Vagina (tissue), 2 donors: ENCODE measurements at regions not wholly inside any gene's neighbourhood (a gene's known extent, or its start where the extent isn't known, plus 50 kb on each side); places are given as distances from the start of the nearest gene placed in this dataset.

Experiments
- DNase-seq, 2 donors: peaks; one replicate each; pipeline ENCODE4 v3.0.0-alpha.2; 2017; ENCODE audit errors: extremely low spot score in 2 of 2
- H3K27ac ChIP-seq: fragments of 200-600 bp; sonication (generic); one replicate; pipeline ENCODE4 v1.5.1; 2019
- H3K27me3 ChIP-seq: fragments of 200-600 bp; sonication (generic); one replicate; pipeline ENCODE4 v1.5.1; 2019
- H3K36me3 ChIP-seq, 2 donors: fragments of 200-600 bp; sonication (generic); one replicate each; pipeline ENCODE4 v1.5.1; 2017 to 2019
- H3K4me1 ChIP-seq: fragments of 200-600 bp; sonication (generic); one replicate; pipeline ENCODE4 v1.5.1; 2019
- H3K4me3 ChIP-seq, 2 donors: fragments of 200-600 bp; sonication (generic); 1 replicate in 1 of 2; 2 replicates in 1 of 2; pipeline ENCODE4 v1.5.1; 2016 to 2019
- H3K9me3 ChIP-seq: fragments of 200-600 bp; sonication (generic); one replicate; pipeline ENCODE4 v1.5.1; 2019
- CTCF ChIP-seq, 3 experiments: fragments of 450-650 bp in 2 of 3; fragments of 200-600 bp in 1 of 3; sonication (generic) in 1 of 3; IDR thresholded peaks; one replicate each; pipeline ENCODE4 v1.5.1; 2017 to 2019; ENCODE audit warnings: antibody characterized with exemption in 3 of 3, mild to moderate bottlenecking in 2 of 3, moderate library complexity in 2 of 3
- POLR2A ChIP-seq, 2 donors: fragments of 450-650 bp; IDR thresholded peaks; one replicate each; pipeline ENCODE4 v1.6.1; 2017; ENCODE audit warnings: antibody characterized with exemption in 2 of 2, mild to moderate bottlenecking in 2 of 2, moderate library complexity in 2 of 2
- POLR2AphosphoS5 ChIP-seq, 2 donors: sonication (generic); formaldehyde crosslinking; IDR thresholded peaks; one replicate each; pipeline ENCODE4 v1.9.0; 2017; ENCODE audit warnings: antibody characterized with exemption in 2 of 2, mild to moderate bottlenecking in 2 of 2, low read depth in 1 of 2; ENCODE audit not compliant: insufficient read depth in 1 of 2
- intact Hi-C: fragments of 100-400 bp; cut with DNase I; formaldehyde crosslinking; loops from one replicate; pipeline ENCODE4 v1.15.1; 2023

- intact Hi-C loops = no loop called here
- H3K27me3 ChIP-seq = no peaks in the 10 kb centered on the region
- no peaks in the 10 kb centered on the region for H3K4me1 ChIP-seq
- no peak overlapping the region for H3K4me3 ChIP-seq
- H3K27ac ChIP-seq = no peak overlapping the region
- TF ChIP-seq POLR2A (IDR thresholded peaks at IDR 0.05) (no peak), POLR2AphosphoS5 (IDR thresholded peaks at IDR 0.05; ENCODE audit: insufficient read depth in 1 of 2, low read depth in 1 of 2) (no peak), CTCF (IDR thresholded peaks at IDR 0.05) (no peak)
- H3K36me3 ChIP-seq = no peaks in the 10 kb centered on the region
- H3K9me3 ChIP-seq = no peaks in the 10 kb centered on the region
- no peak for DNase-seq
These were observed 490.2 kb downstream of the BRINP3 start for GRCh38 chr1:189987509-189987908.

- no peak for DNase-seq
- Histone ChIP-seq H3K36me3 (no peaks in the 10 kb centered on the region), H3K27ac (no peak overlapping the region), H3K9me3 (no peaks in the 10 kb centered on the region), H3K27me3 (no peaks in the 10 kb centered on the region), H3K4me1 (no peaks in the 10 kb centered on the region), H3K4me3 (no peak overlapping the region)
- TF ChIP-seq CTCF (IDR thresholded peaks at IDR 0.05) (no peak), POLR2A (IDR thresholded peaks at IDR 0.05) (no peak)
- intact Hi-C loops = no loop called here
These were observed 484.8 kb downstream of the BRINP3 start for GRCh38 chr1:189992856-189993255.

GRCh38 chr1:190000365-190000872, 477.2 kb downstream of the BRINP3 start:
- Histone ChIP-seq H3K36me3 (no peaks in the 10 kb centered on the region), H3K4me3 (no peak overlapping the region), H3K27ac (no peak overlapping the region), H3K27me3 (no peaks in the 10 kb centered on the region), H3K4me1 (no peaks in the 10 kb centered on the region), H3K9me3 (no peaks in the 10 kb centered on the region)
- DNase-seq = no peak
- intact Hi-C loops = no loop called here
- no peak for TF ChIP-seq POLR2AphosphoS5 (IDR thresholded peaks at IDR 0.05; ENCODE audit: insufficient read depth in 1 of 2, low read depth in 1 of 2)
- no peak for TF ChIP-seq CTCF (IDR thresholded peaks at IDR 0.05)
- no peak for TF ChIP-seq POLR2A (IDR thresholded peaks at IDR 0.05)

GRCh38 chr1:190001187-190001586, 476.5 kb downstream of the BRINP3 start:
- Histone ChIP-seq H3K4me1 (no peaks in the 10 kb centered on the region), H3K27me3 (no peaks in the 10 kb centered on the region), H3K27ac (no peak overlapping the region), H3K36me3 (no peaks in the 10 kb centered on the region), H3K4me3 (no peak overlapping the region), H3K9me3 (no peaks in the 10 kb centered on the region)
- DNase-seq = no peak
- TF ChIP-seq POLR2A (IDR thresholded peaks at IDR 0.05) (no peak), CTCF (IDR thresholded peaks at IDR 0.05) (no peak), POLR2AphosphoS5 (IDR thresholded peaks at IDR 0.05; ENCODE audit: insufficient read depth in 1 of 2, low read depth in 1 of 2) (no peak)
- intact Hi-C loops = no loop called here

GRCh38 chr1:190003376-190003775, 474.3 kb downstream of the BRINP3 start:
- H3K4me1 ChIP-seq = no peaks in the 10 kb centered on the region
- no peak for DNase-seq
- no peaks in the 10 kb centered on the region for H3K9me3 ChIP-seq
- H3K4me3 ChIP-seq = no peak overlapping the region
- TF ChIP-seq CTCF (IDR thresholded peaks at IDR 0.05) = no peak
- no peak for TF ChIP-seq POLR2AphosphoS5 (IDR thresholded peaks at IDR 0.05; ENCODE audit: insufficient read depth in 1 of 2, low read depth in 1 of 2)
- no peak for TF ChIP-seq POLR2A (IDR thresholded peaks at IDR 0.05)
- intact Hi-C loops = no loop called here
- H3K27me3 ChIP-seq = no peaks in the 10 kb centered on the region
- H3K36me3 ChIP-seq = no peaks in the 10 kb centered on the region
- no peak overlapping the region for H3K27ac ChIP-seq
